Putamen (tissue), 1 donor: ENCODE measurements at regions not wholly inside any gene's neighbourhood (a gene's known extent, or its start where the extent isn't known, plus 50 kb on each side); places are given as distances from the start of the nearest gene placed in this dataset.
"Not testable (repeated sequence)": the region's sequence is repeated elsewhere in the genome, so short reads cannot be mapped to it uniquely, and the experiment has no call there.

Experiments used
- DNase-seq: peaks from one replicate; pipeline ENCODE4 v3.0.0-alpha.2; 2016; ENCODE audit warnings: low spot score

GRCh38 chr21:35982717-35983116 lies 77.6 kb downstream of the SETD4 start:
- no peak for DNase-seq

GRCh38 chr21:35981514-35982070 lies 78.7 kb downstream of the SETD4 start:
- no peak for DNase-seq

- no peak for DNase-seq
Observed at GRCh38 chr21:35980821-35981220, 79.5 kb downstream of the SETD4 start.

- not testable (repeated sequence) for DNase-seq
Observed at GRCh38 chr21:35977860-35978259, 82.5 kb downstream of the SETD4 start.

GRCh38 chr21:35976929-35977328 lies 83.4 kb downstream of the SETD4 start:
- DNase-seq: no peak

- DNase-seq: no peak
Observed at GRCh38 chr21:35976481-35976880, 83.8 kb downstream of the SETD4 start.

- no peak for DNase-seq
Observed at GRCh38 chr21:35974775-35975174, 85.6 kb downstream of the SETD4 start.

- no peak for DNase-seq
Observed at GRCh38 chr21:35971824-35972223, 88.5 kb downstream of the SETD4 start.

GRCh38 chr21:35969281-35969680 lies 91.0 kb downstream of the SETD4 start:
- no peak for DNase-seq

- DNase-seq: no peak
Observed at GRCh38 chr21:35968564-35968963, 91.8 kb downstream of the SETD4 start.

- DNase-seq: no peak
Observed at GRCh38 chr21:35965699-35966098, 94.6 kb downstream of the SETD4 start.

GRCh38 chr21:35963920-35964451 lies 96.3 kb downstream of the SETD4 start:
- DNase-seq: no peak

GRCh38 chr21:35962917-35963316 lies 97.4 kb downstream of the SETD4 start:
- DNase-seq: no peak

- DNase-seq: no peak
Observed at GRCh38 chr21:35954066-35954465, 106.3 kb downstream of the SETD4 start.

GRCh38 chr21:35953597-35953996 lies 106.7 kb downstream of the SETD4 start:
- no peak for DNase-seq

GRCh38 chr21:35952651-35953340 lies 107.5 kb downstream of the SETD4 start:
- DNase-seq: no peak

GRCh38 chr21:35948982-35949381 lies 111.3 kb downstream of the SETD4 start:
- no peak for DNase-seq

GRCh38 chr21:35945089-35945671 lies 115.1 kb downstream of the SETD4 start:
- no peak for DNase-seq

GRCh38 chr21:35943752-35944151 lies 116.6 kb downstream of the SETD4 start:
- DNase-seq: no peak

- no peak for DNase-seq
Observed at GRCh38 chr21:35942211-35943144, 117.8 kb downstream of the SETD4 start.

GRCh38 chr21:35940074-35940927 lies 120.0 kb downstream of the SETD4 start:
- DNase-seq: peak; percentile 58
